Fibroblast of peridontal ligament (primary cell): ENCODE measurements at regions not wholly inside any gene's neighbourhood (a gene's known extent, or its start where the extent isn't known, plus 50 kb on each side); places are given as distances from the start of the nearest gene placed in this dataset.
A peak's percentile ranks its signal among the peaks of the same experiment; 100 is the strongest.
"Not testable (repeated sequence)": the region's sequence is repeated elsewhere in the genome, so short reads cannot be mapped to it uniquely, and the experiment has no call there.

Source experiments
- DNase-seq: peaks from one replicate; pipeline ENCODE4 v3.0.0-alpha.2; 2010; ENCODE audit errors: extremely low read depth

- DNase-seq = no peak
These were observed 98.7 kb upstream of the KLHL13 start for GRCh38 chrX:118215346-118215745.

GRCh38 chrX:118216087-118216486 is 99.5 kb upstream of the KLHL13 start:
- no peak for DNase-seq

- DNase-seq = no peak
These were observed 99.9 kb upstream of the KLHL13 start for GRCh38 chrX:118216509-118216908.

- no peak for DNase-seq
These were observed 101.5 kb upstream of the KLHL13 start for GRCh38 chrX:118218079-118218478.

GRCh38 chrX:118218940-118219339 is 102.3 kb upstream of the KLHL13 start:
- DNase-seq = no peak

DNA sequence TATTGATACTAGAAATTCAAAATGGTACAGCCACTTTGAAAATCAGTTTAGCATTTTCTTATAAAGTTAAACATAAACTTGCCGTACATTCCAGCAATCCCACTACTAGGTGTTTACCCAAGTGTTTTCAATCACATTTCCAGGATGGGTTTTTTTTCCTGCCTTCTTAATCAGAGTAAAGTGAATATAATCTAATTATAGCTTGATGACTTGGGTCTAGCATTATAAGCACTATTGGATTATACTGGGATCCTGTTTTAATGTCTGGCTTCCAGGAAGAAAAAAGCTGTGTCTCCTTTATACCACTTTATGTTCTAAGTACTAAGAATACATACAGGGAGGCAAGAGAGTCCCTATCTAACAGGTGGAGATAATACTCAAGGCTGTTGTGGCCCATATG is 103.3 kb upstream of the KLHL13 start:
- DNase-seq = no peak

DNA sequence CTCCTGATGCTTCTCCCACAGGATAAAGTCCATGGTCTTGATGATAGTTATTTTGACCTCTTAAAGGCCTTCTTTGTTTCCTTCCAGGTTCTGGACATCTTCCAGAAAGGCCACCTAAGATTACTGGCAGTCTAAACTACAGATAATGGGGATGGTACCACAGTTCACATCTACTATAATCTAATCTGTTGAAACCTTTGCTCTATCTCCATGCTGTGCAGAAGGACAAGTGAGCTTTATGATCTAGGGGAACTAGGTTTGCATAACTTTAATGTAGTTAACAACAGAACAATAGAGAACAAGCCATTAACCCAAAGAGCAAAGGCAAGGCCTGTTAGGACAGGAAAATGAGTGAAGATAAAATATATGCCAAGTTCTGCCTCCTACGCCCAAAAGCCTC is 103.9 kb upstream of the KLHL13 start:
- DNase-seq = no peak

DNA sequence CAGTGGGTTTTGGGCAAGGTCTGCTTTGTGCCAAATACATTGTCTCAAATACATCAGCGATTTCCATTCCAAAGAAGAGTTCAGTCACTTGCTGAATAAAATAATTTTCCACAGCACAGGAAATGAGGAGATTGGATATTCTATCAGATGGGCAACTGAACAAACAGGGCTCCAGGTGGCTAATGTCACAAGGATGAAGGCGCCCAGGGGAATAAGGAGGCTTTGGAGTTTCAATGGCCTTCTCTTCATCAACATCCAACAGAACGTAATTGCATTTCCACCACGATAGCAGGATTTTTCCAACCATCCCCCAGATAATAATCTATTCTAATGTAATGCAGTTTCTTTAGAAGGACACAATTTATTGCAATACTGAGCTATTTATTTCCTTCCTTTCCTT is 104.7 kb upstream of the KLHL13 start:
- no peak for DNase-seq

- DNase-seq = peak; percentile 10
These were observed 105.1 kb upstream of the KLHL13 start for GRCh38 chrX:118221733-118222132.

DNA sequence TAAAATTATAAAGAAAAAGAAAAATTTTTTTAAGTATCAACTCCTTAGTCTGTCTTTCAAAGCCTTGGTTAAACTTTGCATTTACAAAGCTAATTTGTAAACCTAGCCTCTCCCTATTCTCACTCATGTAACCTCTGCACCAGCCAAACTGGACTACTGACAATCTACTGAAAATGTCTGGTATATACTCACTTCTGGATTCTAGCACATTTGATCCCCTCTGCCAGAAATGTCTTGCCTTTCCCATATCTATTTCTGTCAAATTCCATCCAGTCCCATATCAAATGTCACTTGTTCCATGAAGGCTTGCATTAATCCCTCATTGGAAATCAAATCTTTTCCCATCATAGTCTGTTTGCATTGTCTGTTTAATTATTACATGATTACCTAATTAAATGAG is 105.8 kb upstream of the KLHL13 start:
- no peak for DNase-seq

- DNase-seq = peak; percentile 20
These were observed 109.3 kb upstream of the KLHL13 start for GRCh38 chrX:118225711-118226428.

DNA sequence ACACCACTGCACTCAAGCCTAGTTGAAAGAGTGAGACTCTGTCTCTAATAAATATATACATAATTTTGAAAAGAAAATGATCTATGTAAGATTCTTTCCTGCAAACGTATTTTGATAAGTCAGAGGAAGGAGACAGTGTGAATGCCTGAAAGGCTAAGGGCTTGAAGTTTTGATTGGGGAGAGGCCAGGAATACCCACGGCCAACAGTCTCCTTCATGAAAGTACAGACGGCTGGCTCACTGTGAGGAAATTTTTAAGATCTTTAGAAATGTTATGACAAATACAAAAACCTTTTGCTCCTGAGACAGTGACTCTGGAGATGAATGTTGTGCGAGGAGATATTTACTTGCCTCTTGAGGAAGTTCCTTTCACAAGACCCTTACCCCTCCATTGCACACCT is 111.4 kb upstream of the KLHL13 start:
- peak; percentile 8 for DNase-seq

DNA sequence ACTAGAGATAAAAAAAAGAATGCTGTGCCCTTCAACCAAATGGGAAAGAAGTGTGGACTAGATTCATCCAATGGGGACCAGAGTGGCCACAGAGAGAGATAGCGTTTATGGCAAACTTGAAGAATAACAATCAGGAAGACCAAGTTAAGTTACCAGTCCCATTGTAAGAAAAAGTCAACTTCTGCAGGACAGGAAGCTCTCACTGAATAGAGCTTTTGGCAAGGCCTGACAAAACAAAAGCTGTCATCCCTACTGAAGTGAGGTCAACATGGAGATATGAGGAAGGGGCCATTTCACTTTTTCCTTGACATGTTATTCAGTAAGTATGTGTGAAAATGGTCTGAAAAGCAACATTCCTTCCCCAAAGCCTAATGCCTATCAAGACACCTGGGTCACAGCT is 111.8 kb upstream of the KLHL13 start:
- no peak for DNase-seq

DNA sequence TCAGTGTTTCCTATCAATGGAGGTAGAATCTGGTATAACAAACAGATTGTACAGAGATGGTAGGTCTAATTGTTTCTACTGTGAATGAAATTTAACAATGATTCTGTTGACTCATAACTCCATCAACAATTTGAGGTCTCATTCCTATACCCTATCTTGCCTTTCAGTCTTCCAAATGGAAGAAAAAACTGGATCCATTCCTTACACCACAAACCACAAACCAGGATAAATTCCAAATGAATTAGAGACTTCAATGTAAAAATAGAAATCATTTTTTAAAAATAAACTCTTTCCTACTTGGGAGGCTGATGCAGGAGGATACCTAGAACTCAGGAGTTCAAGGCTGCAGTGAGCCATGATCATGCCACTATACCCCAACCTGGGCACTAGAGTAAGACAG is 114.4 kb upstream of the WDR44 start:
- DNase-seq = peak; percentile 61

GRCh38 chrX:118239178-118239870 is 106.6 kb upstream of the WDR44 start:
- peak; percentile 39 for DNase-seq

DNA sequence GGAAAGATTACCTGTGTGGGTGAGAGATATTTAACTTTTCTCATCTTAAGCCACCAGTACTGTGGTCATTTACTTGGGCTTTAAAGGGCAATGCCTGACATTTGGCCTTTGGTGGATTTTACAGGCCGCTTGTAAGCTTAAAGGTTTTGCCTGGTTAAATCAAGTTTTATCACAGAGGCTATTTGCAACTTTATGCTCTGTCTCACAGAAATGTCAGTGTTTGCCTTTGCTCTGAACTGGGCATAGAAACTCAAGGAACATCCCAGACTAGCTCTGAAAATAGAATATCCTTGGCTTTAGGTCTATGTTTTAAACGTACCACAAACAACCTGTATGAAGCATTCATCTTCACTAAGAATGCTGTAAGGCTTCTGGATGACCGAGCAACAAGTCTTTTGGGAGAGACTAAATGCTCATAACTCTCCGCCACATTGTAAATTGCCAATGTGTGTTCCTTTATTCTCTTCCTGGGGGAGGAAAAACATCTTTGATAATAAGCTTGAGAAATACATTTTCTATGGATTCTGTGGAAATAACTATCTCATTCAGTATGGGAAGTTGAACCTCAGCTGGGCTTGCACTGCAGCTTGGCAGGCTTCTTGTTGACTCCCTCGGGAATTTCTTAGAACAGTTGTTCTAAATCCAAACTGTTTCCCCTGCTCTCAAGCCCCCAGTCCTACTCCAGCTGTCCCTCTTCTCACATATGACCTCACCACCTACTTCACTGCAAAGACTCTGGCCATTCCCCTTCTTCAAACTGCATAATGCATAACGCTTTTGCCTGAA is 105.8 kb upstream of the WDR44 start:
- peak; percentile 31 for DNase-seq

- not testable (repeated sequence) for DNase-seq
These were observed 98.9 kb upstream of the WDR44 start for GRCh38 chrX:118246961-118247360.

GRCh38 chrX:118249146-118249545 is 96.8 kb upstream of the WDR44 start:
- no peak for DNase-seq

DNA sequence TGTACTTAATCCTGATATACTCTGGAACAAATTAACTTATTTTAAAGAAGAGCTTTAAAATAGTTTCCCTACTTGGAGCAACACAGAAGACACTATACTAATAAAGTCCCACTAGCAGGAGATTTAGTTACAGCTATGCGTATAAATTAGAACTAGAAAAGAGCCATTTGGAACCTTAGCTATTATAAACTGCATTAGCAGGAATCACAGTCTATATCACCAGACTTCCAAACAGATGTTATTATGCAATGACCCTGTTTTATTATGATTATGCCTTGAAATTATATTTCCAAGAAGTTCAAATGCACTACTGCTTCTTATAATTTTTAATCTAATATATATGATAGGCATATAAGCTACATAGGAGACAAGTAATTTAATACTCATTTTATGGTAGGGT is 95.5 kb upstream of the WDR44 start:
- peak; percentile 2 for DNase-seq

- DNase-seq = peak; percentile 49
These were observed 94.6 kb upstream of the WDR44 start for GRCh38 chrX:118251271-118251670.

GRCh38 chrX:118252967-118253366 is 92.9 kb upstream of the WDR44 start:
- no peak for DNase-seq

DNA sequence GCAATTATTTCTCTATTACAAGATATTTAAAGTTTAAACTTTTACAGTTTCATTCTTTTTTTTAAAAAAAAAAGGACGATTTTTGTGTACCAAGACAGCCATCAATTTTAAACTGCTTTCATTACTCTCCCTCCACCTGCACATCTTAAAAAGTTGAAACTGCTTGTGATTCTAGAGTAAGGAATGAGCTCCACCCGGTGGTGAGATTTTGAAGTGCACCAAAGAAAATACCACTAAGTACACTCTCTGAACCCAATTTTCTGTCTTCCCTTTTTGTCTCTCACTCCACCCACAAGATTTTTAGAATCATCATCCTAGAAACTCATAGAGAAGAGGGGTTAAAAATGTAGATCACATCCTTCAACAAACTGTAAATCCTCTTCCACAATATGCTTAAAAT is 91.3 kb upstream of the WDR44 start:
- DNase-seq = peak; percentile 67

GRCh38 chrX:118255921-118256320 is 90.0 kb upstream of the WDR44 start:
- no peak for DNase-seq
